HepG2 (cell line): ENCODE measurements at regions not wholly inside any gene's neighbourhood (a gene's known extent, or its start where the extent isn't known, plus 50 kb on each side); places are given as distances from the start of the nearest gene placed in this dataset.
A peak's percentile ranks its signal among the peaks of the same experiment; 100 is the strongest.

Experiments used
- AHDC1 ChIP-seq: sonication (generic); formaldehyde crosslinking; IDR thresholded peaks from 2 replicates; pipeline ENCODE4 v1.5.1; 2020; ENCODE audit warnings: mild to moderate bottlenecking, missing genetic modification reagents, borderline replicate concordance
- CTCF ChIP-seq: sonication (generic); formaldehyde crosslinking; IDR thresholded peaks from 2 replicates; pipeline ENCODE4 v1.5.0; 2020; ENCODE audit warnings: mild to moderate bottlenecking, missing genetic modification reagents, moderate library complexity
- DBP ChIP-seq: sonication (generic); formaldehyde crosslinking; IDR thresholded peaks from 2 replicates; pipeline ENCODE4 v1.4.0; 2020; ENCODE audit warnings: missing genetic modification reagents; ENCODE audit errors: not compliant biosample characterization
- FLYWCH1 ChIP-seq: sonication (generic); formaldehyde crosslinking; IDR thresholded peaks from 2 replicates; pipeline ENCODE4 v1.8.1; 2023; ENCODE audit warnings: mild to moderate bottlenecking, missing genetic modification reagents
- GTF2F1 ChIP-seq: fragments of 150-350 bp; IDR thresholded peaks from 2 replicates; pipeline ENCODE4 v1.6.1; 2014; ENCODE audit warnings: low read length
- PCBP2 ChIP-seq: fragments of 200-400 bp; formaldehyde crosslinking; optimal IDR thresholded peaks from 2 replicates; pipeline ENCODE3; 2018; ENCODE audit warnings: low read length, low read depth; ENCODE audit not compliant: poor library complexity, severe bottlenecking
- SRSF9 ChIP-seq: fragments of 200-400 bp; formaldehyde crosslinking; IDR thresholded peaks from 2 replicates; pipeline ENCODE4 v1.6.1; 2018; ENCODE audit warnings: borderline replicate concordance, mild to moderate bottlenecking, low read depth, low read length; ENCODE audit not compliant: insufficient read depth, poor library complexity, severe bottlenecking
- TARDBP ChIP-seq: sonication (generic); formaldehyde crosslinking; IDR thresholded peaks from 2 replicates; pipeline ENCODE4 v1.8.0; 2022; ENCODE audit warnings: mild to moderate bottlenecking, missing genetic modification reagents
- TCF7L2 ChIP-seq: IDR thresholded peaks from 2 replicates; pipeline ENCODE4 v1.6.1; 2011; ENCODE audit warnings: mild to moderate bottlenecking, low read depth, low read length, moderate library complexity
- TP53 ChIP-seq: sonication (generic); formaldehyde crosslinking; conservative IDR thresholded peaks from 2 replicates; pipeline ENCODE4 v1.4.0; 2020; ENCODE audit warnings: missing genetic modification reagents
- ZNF264 ChIP-seq: sonication (generic); formaldehyde crosslinking; IDR thresholded peaks from 2 replicates; pipeline ENCODE4 v1.4.0; 2020; ENCODE audit warnings: missing genetic modification reagents
- ZNF441 ChIP-seq: sonication (generic); formaldehyde crosslinking; IDR thresholded peaks from 2 replicates; pipeline ENCODE4 v1.7.0; 2021; ENCODE audit warnings: missing genetic modification reagents, borderline replicate concordance
- ZNF451 ChIP-seq: sonication (generic); formaldehyde crosslinking; IDR thresholded peaks from 2 replicates; pipeline ENCODE4 v1.5.0; 2020; ENCODE audit warnings: mild to moderate bottlenecking, missing genetic modification reagents
- ZNF501 ChIP-seq: sonication (generic); formaldehyde crosslinking; IDR thresholded peaks from 2 replicates; pipeline ENCODE4 v1.5.1; 2020; ENCODE audit warnings: mild to moderate bottlenecking, moderate library complexity, missing genetic modification reagents
- ZNF562 ChIP-seq: sonication (generic); formaldehyde crosslinking; IDR thresholded peaks from 2 replicates; pipeline ENCODE4 v1.8.0; 2022; ENCODE audit warnings: missing genetic modification reagents, borderline replicate concordance
- ZNF597 ChIP-seq: sonication (generic); formaldehyde crosslinking; IDR thresholded peaks from 2 replicates; pipeline ENCODE4 v1.5.0; 2020; ENCODE audit warnings: missing genetic modification reagents
- ZSCAN30 ChIP-seq: sonication (generic); formaldehyde crosslinking; IDR thresholded peaks from 2 replicates; pipeline ENCODE4 v1.5.0; 2020; ENCODE audit warnings: mild to moderate bottlenecking, missing genetic modification reagents
- TF ChIP-seq, protein P1 (sequence below): sonication (generic); formaldehyde crosslinking; conservative IDR thresholded peaks from 2 replicates; pipeline ENCODE4 v1.5.0; 2020; ENCODE audit warnings: missing genetic modification reagents

- no peak; the same call in none of the 2 replicates for TF ChIP-seq ZNF264
- TF ChIP-seq ZNF441 (CRISPR knock-in tag) = peak; percentile 83; the same call in 1 of the 2 replicates
- no peak for TF ChIP-seq ZNF597
- TF ChIP-seq TCF7L2 = no peak
- TF ChIP-seq FLYWCH1 = no peak
- peak; percentile 41 for TF ChIP-seq CTCF (CRISPR knock-in tag)
- no peak for TF ChIP-seq ZNF562 (CRISPR knock-in tag)
- TF ChIP-seq AHDC1 = peak; percentile 90; the same call in 1 of the 2 replicates
- TF ChIP-seq, protein P1, sequence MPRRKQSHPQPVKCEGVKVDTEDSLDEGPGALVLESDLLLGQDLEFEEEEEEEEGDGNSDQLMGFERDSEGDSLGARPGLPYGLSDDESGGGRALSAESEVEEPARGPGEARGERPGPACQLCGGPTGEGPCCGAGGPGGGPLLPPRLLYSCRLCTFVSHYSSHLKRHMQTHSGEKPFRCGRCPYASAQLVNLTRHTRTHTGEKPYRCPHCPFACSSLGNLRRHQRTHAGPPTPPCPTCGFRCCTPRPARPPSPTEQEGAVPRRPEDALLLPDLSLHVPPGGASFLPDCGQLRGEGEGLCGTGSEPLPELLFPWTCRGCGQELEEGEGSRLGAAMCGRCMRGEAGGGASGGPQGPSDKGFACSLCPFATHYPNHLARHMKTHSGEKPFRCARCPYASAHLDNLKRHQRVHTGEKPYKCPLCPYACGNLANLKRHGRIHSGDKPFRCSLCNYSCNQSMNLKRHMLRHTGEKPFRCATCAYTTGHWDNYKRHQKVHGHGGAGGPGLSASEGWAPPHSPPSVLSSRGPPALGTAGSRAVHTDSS (CRISPR knock-in tag) = no peak
- TF ChIP-seq TARDBP = peak; percentile 98
- no peak for TF ChIP-seq DBP
- no peak; the same call in 1 of the 2 replicates for TF ChIP-seq GTF2F1
- no peak for TF ChIP-seq SRSF9
- TF ChIP-seq TP53 (CRISPR knock-in tag) = peak; percentile 97
- TF ChIP-seq PCBP2 = no peak
- peak; percentile 98 for TF ChIP-seq ZSCAN30
- peak; percentile 99 for TF ChIP-seq ZNF501 (CRISPR knock-in tag)
- TF ChIP-seq ZNF451 (CRISPR knock-in tag) = peak; percentile 68; the same call in 1 of the 2 replicates
Measured at GRCh38 chr20:50292591-50293283, 102.1 kb downstream of the CEBPB start (continued).
